IMR-90 (cell line): ENCODE measurements at regions not wholly inside any gene's neighbourhood (a gene's known extent, or its start where the extent isn't known, plus 50 kb on each side); places are given as distances from the start of the nearest gene placed in this dataset.

ENCODE experiments used
- ATAC-seq: fragments of 200-7000 bp; cut with Tn5 transposase; 2 replicates; pipeline ENCODE4 v1.9.1; 2020; ENCODE audit warnings: low read depth, mild to moderate bottlenecking, moderate library complexity
- BruUV-seq: library from RNA; stranded (reverse); fragments of 400-500 nt; replicated peaks from 2 replicates; lab custom pipeline; 2021; lab: Mats Ljungman, UMichigan
- CTCF ChIA-PET: fragments of 300-600 bp; formaldehyde crosslinking; extraction: SDS; loops from one replicate; lab custom pipeline; 2021; ENCODE audit warnings: antibody characterized with exemption; lab: Yijun Ruan, JAX
- POLR2A ChIA-PET: fragments of 300-600 bp; sonication (Branson Sonifier 250); formaldehyde crosslinking; loops from one replicate; lab custom pipeline; 2022; ENCODE audit warnings: antibody characterized with exemption; ENCODE audit not compliant: unreplicated experiment; lab: Charles Lee
- DNase-seq: peaks from one replicate; pipeline ENCODE4 v3.0.0; 2013
- H2AFZ ChIP-seq: replicated peaks from 2 replicates; pipeline ENCODE3; 2013; ENCODE audit warnings: low read length, mild to moderate bottlenecking; ENCODE audit not compliant: poor library complexity
- H2AK5ac ChIP-seq: 2 replicates; pipeline ENCODE4 v1.6.1; 2013; ENCODE audit warnings: low read depth, low read length, inconsistent platforms
- H2AK9ac ChIP-seq: replicated peaks from 2 replicates; pipeline ENCODE3; 2013; ENCODE audit warnings: mild to moderate bottlenecking, low read depth, low read length, moderate library complexity; ENCODE audit not compliant: poor library complexity
- H2BK120ac ChIP-seq: 2 replicates; pipeline ENCODE4 v1.6.1; 2013; ENCODE audit warnings: low read depth, low read length, inconsistent platforms
- H2BK15ac ChIP-seq: 3 replicates; pipeline ENCODE4 v1.6.1; 2013; ENCODE audit warnings: low read depth, low read length, inconsistent platforms
- H2BK20ac ChIP-seq: 2 replicates; pipeline ENCODE4 v1.6.1; 2013; ENCODE audit warnings: low read depth, mild to moderate bottlenecking, inconsistent platforms, low read length, moderate library complexity
- H2BK5ac ChIP-seq: 2 replicates; pipeline ENCODE4 v1.6.1; 2013; ENCODE audit warnings: mild to moderate bottlenecking, low read depth, low read length, inconsistent platforms; ENCODE audit not compliant: poor library complexity, severe bottlenecking
- H3K14ac ChIP-seq: replicated peaks from 2 replicates; pipeline ENCODE4 v1.6.1; 2013; ENCODE audit warnings: low read depth, low read length, inconsistent platforms
- H3K18ac ChIP-seq: 2 replicates; pipeline ENCODE4 v1.6.1; 2013; ENCODE audit warnings: low read depth, low read length, control low read depth
- H3K23ac ChIP-seq: 2 replicates; pipeline ENCODE4 v1.6.1; 2013; ENCODE audit warnings: low read depth, low read length, inconsistent platforms
- H3K27ac ChIP-seq: 2 replicates; pipeline ENCODE4 v1.5.1; 2013; ENCODE audit warnings: mild to moderate bottlenecking, control low read depth, low read length; ENCODE audit not compliant: insufficient read depth
- H3K27me3 ChIP-seq: 2 replicates; pipeline ENCODE4 v1.6.1; 2013; ENCODE audit warnings: low read length; ENCODE audit not compliant: control insufficient read depth, insufficient read depth
- H3K36me3 ChIP-seq: 2 replicates; pipeline ENCODE4 v1.6.1; 2013; ENCODE audit warnings: low read length, mixed read lengths; ENCODE audit not compliant: control insufficient read depth, insufficient read depth
- H3K4ac ChIP-seq: 2 replicates; pipeline ENCODE4 v1.6.1; 2013; ENCODE audit warnings: low read depth, low read length, inconsistent platforms
- H3K4me1 ChIP-seq: 2 replicates; pipeline ENCODE4 v1.6.1; 2013; ENCODE audit warnings: low read length, mixed read lengths; ENCODE audit not compliant: control insufficient read depth, insufficient read depth
- H3K4me2 ChIP-seq: 2 replicates; pipeline ENCODE4 v1.6.1; 2013; ENCODE audit warnings: low read depth, mild to moderate bottlenecking, control low read depth, low read length, moderate library complexity
- H3K4me3 ChIP-seq: 2 replicates; pipeline ENCODE4 v1.5.1; 2013; ENCODE audit warnings: low read depth, mild to moderate bottlenecking, control low read depth, low read length, moderate library complexity; ENCODE audit not compliant: insufficient read depth
- H3K56ac ChIP-seq: 2 replicates; pipeline ENCODE4 v1.6.1; 2013; ENCODE audit warnings: low read length, inconsistent platforms; ENCODE audit not compliant: insufficient read depth; ENCODE audit errors: extremely low read depth
- H3K79me1 ChIP-seq, 2 experiments: 2 replicates each; pipeline ENCODE4 v1.6.1; 2013; ENCODE audit warnings: low read length in 2 of 2, inconsistent platforms in 1 of 2, low read depth in 1 of 2
- H3K9ac ChIP-seq: 2 replicates; pipeline ENCODE4 v1.6.1; 2013; ENCODE audit warnings: low read depth, low read length, control low read depth
- H3K9me1 ChIP-seq: 2 replicates; pipeline ENCODE4 v1.6.1; 2013; ENCODE audit warnings: low read length, inconsistent platforms; ENCODE audit not compliant: insufficient read depth
- H3K9me3 ChIP-seq: 2 replicates; pipeline ENCODE4 v1.6.1; 2013; ENCODE audit warnings: low read length; ENCODE audit not compliant: control insufficient read depth, insufficient read depth
- H4K20me1 ChIP-seq: 2 replicates; pipeline ENCODE4 v1.6.1; 2013; ENCODE audit warnings: low read length, inconsistent platforms; ENCODE audit not compliant: insufficient read depth
- H4K5ac ChIP-seq: 2 replicates; pipeline ENCODE4 v1.6.1; 2013; ENCODE audit warnings: mild to moderate bottlenecking, low read depth, low read length, control low read depth
- H4K8ac ChIP-seq, 2 experiments: 2 replicates each; pipeline ENCODE4 v1.6.1; 2013; ENCODE audit warnings: low read depth in 2 of 2, low read length in 2 of 2, control low read depth in 1 of 2, inconsistent platforms in 1 of 2
- H4K91ac ChIP-seq: 2 replicates; pipeline ENCODE4 v1.6.1; 2013; ENCODE audit warnings: low read depth, low read length, inconsistent platforms; ENCODE audit not compliant: insufficient read depth
- CTCF ChIP-seq: conservative IDR thresholded peaks from 2 replicates; pipeline ENCODE4 v1.5.1; 2012; ENCODE audit warnings: mild to moderate bottlenecking, low read depth, low read length, improper control_type of control experiment
- FOS ChIP-seq: fragments of 150-350 bp; IDR thresholded peaks from 2 replicates; pipeline ENCODE4 v1.6.1; 2016; ENCODE audit warnings: low read depth, low read length
- RCOR1 ChIP-seq: IDR thresholded peaks from 2 replicates; pipeline ENCODE4 v1.6.1; 2012; ENCODE audit warnings: mild to moderate bottlenecking, low read length, improper control_type of control experiment; ENCODE audit not compliant: insufficient replicate concordance
- SMC3 ChIP-seq: fragments of 150-350 bp; IDR thresholded peaks from 2 replicates; pipeline ENCODE4 v1.6.1; 2016; ENCODE audit warnings: low read depth, mild to moderate bottlenecking, antibody characterized with exemption, low read length, moderate library complexity
- dilution Hi-C: fragments of 300-500 bp; cut with HindIII; formaldehyde crosslinking; loops from one replicate; pipeline ENCODE4 v1.14.3; 2018; ENCODE audit warnings: low sequenced_read_pairs; ENCODE audit not compliant: unreplicated experiment
- in situ Hi-C: fragments of 300-500 bp; cut with MboI; formaldehyde crosslinking; loops from 3 replicates; pipeline ENCODE4 v1.14.3; 2019; ENCODE audit warnings: low sequenced_read_pairs, inconsistent platforms, mixed read lengths
- intact Hi-C: fragments of 100-400 bp; cut with micrococcal nuclease; formaldehyde crosslinking; loops from 2 replicates; pipeline ENCODE4 v1.10.0; 2022

GRCh38 chr11:26144911-26145310 lies 187.0 kb upstream of the ANO3 start:
- no peaks in the 10 kb centered on the region for H3K9me3 ChIP-seq
- no peak overlapping the region for H3K9ac ChIP-seq
- in situ Hi-C loops (no loop called here), intact Hi-C loops (loop anchor here (2.0 kb wide), 1 partner anchor 74 kb away; no protein-coding TSS in a partner anchor), dilution Hi-C loops (no loop called here)
- H2AK9ac ChIP-seq = no peak overlapping the region
- no peak overlapping the region for H3K18ac ChIP-seq
- no peaks in the 10 kb centered on the region for H3K79me1 ChIP-seq
- no peaks in the 10 kb centered on the region for H3K27me3 ChIP-seq
- no peak for DNase-seq
- no peak overlapping the region for H2BK15ac ChIP-seq
- H2AK5ac ChIP-seq = no peak overlapping the region
- H4K8ac ChIP-seq = no peak overlapping the region
- H3K4me2 ChIP-seq = no peak overlapping the region
- no peaks in the 10 kb centered on the region for H3K36me3 ChIP-seq
- no peak for ATAC-seq
- CTCF ChIA-PET = no interaction called here
- H4K91ac ChIP-seq = no peak overlapping the region
- H3K4me1 ChIP-seq = peaks cover 2% of the 10 kb centered on the region
- no peak overlapping the region for H3K23ac ChIP-seq
- BruUV-seq = no TSS peak
- TF ChIP-seq SMC3 (no peak), CTCF (no peak), RCOR1 (no peak), FOS (no peak)
- no peak overlapping the region for H2AFZ ChIP-seq
- no peaks in the 10 kb centered on the region for H4K20me1 ChIP-seq
- H3K56ac ChIP-seq = no peak overlapping the region
- H3K27ac ChIP-seq = no peak overlapping the region
- no peak overlapping the region for H2BK20ac ChIP-seq
- POLR2A ChIA-PET = no interaction called here
- no peak overlapping the region for H2BK5ac ChIP-seq
- H3K9me1 ChIP-seq = no peaks in the 10 kb centered on the region
- H3K14ac ChIP-seq = no peak overlapping the region
- H3K4me3 ChIP-seq = no peak overlapping the region
- no peak overlapping the region for H3K4ac ChIP-seq
- no peak overlapping the region for H4K5ac ChIP-seq
- no peak overlapping the region for H2BK120ac ChIP-seq
